H9 (cell line): ENCODE measurements at regions not wholly inside any gene's neighbourhood (a gene's known extent, or its start where the extent isn't known, plus 50 kb on each side); places are given as distances from the start of the nearest gene placed in this dataset.

ENCODE experiments used
- DNase-seq: peaks from one replicate; pipeline ENCODE4 v3.0.0-alpha.2; 2017
- H2AFZ ChIP-seq: one replicate; pipeline ENCODE4 v1.6.1; 2013; ENCODE audit warnings: mild to moderate bottlenecking, low read length, control low read depth, moderate library complexity
- H2AK5ac ChIP-seq: 2 replicates; pipeline ENCODE4 v1.6.1; 2013; ENCODE audit warnings: low read length, control low read depth, mixed read lengths; ENCODE audit not compliant: insufficient read length
- H2BK120ac ChIP-seq: one replicate; pipeline ENCODE4 v1.6.1; 2013; ENCODE audit warnings: low read depth, mild to moderate bottlenecking, low read length, control low read depth, inconsistent platforms; ENCODE audit not compliant: poor library complexity, severe bottlenecking
- H2BK12ac ChIP-seq: 2 replicates; pipeline ENCODE4 v1.6.1; 2013; ENCODE audit warnings: low read length, control low read depth, mixed read lengths, low read depth; ENCODE audit not compliant: insufficient read length
- H2BK15ac ChIP-seq: 2 replicates; pipeline ENCODE4 v1.6.1; 2013; ENCODE audit warnings: low read depth, low read length, control low read depth
- H2BK20ac ChIP-seq: one replicate; pipeline ENCODE4 v1.6.1; 2013; ENCODE audit warnings: low read depth, mild to moderate bottlenecking, low read length, control low read depth, inconsistent platforms; ENCODE audit not compliant: poor library complexity, severe bottlenecking
- H2BK5ac ChIP-seq: 2 replicates; pipeline ENCODE4 v1.6.1; 2013; ENCODE audit warnings: low read length, control low read depth, mixed read lengths; ENCODE audit not compliant: insufficient read length
- H3K14ac ChIP-seq: 2 replicates; pipeline ENCODE4 v1.6.1; 2013; ENCODE audit warnings: low read length, control low read depth; ENCODE audit not compliant: insufficient read depth
- H3K18ac ChIP-seq: 2 replicates; pipeline ENCODE4 v1.6.1; 2013; ENCODE audit warnings: low read depth, mild to moderate bottlenecking, mixed read lengths, low read length, control low read depth; ENCODE audit not compliant: insufficient read length
- H3K23ac ChIP-seq: 2 replicates; pipeline ENCODE4 v1.6.1; 2013; ENCODE audit warnings: low read length, control low read depth, mixed read lengths, low read depth; ENCODE audit not compliant: insufficient read length
- H3K23me2 ChIP-seq: 2 replicates; pipeline ENCODE4 v1.6.1; 2013; ENCODE audit warnings: low read depth, mild to moderate bottlenecking, mixed read lengths, low read length, control low read depth; ENCODE audit not compliant: insufficient read length, poor library complexity, severe bottlenecking
- H3K27ac ChIP-seq: 2 replicates; pipeline ENCODE4 v1.5.1; 2013; ENCODE audit warnings: low read length, control low read depth, mixed read lengths, low read depth; ENCODE audit not compliant: insufficient read length
- H3K27me3 ChIP-seq: 2 replicates; pipeline ENCODE4 v1.6.1; 2013; ENCODE audit warnings: low read length, control low read depth, inconsistent platforms; ENCODE audit not compliant: insufficient read depth
- H3K4ac ChIP-seq: 2 replicates; pipeline ENCODE4 v1.6.1; 2013; ENCODE audit warnings: low read depth, mild to moderate bottlenecking, control low read depth, inconsistent platforms, low read length, moderate library complexity
- H3K4me1 ChIP-seq: 2 replicates; pipeline ENCODE4 v1.6.1; 2013; ENCODE audit warnings: low read length, control low read depth, inconsistent platforms; ENCODE audit not compliant: insufficient read depth
- H3K4me2 ChIP-seq: 2 replicates; pipeline ENCODE4 v1.6.1; 2013; ENCODE audit warnings: low read length, control low read depth, mixed read lengths; ENCODE audit not compliant: insufficient read length, insufficient read depth
- H3K56ac ChIP-seq: 2 replicates; pipeline ENCODE4 v1.6.1; 2013; ENCODE audit warnings: low read depth, mild to moderate bottlenecking, mixed read lengths, low read length, control low read depth; ENCODE audit not compliant: insufficient read length
- H3K79me1 ChIP-seq: 2 replicates; pipeline ENCODE4 v1.6.1; 2013; ENCODE audit warnings: low read depth, mild to moderate bottlenecking, moderate library complexity, low read length, control low read depth, inconsistent platforms; ENCODE audit not compliant: insufficient read depth, poor library complexity, severe bottlenecking
- H3K79me2 ChIP-seq: 2 replicates; pipeline ENCODE4 v1.6.1; 2013; ENCODE audit warnings: low read length, control low read depth, inconsistent platforms; ENCODE audit not compliant: insufficient read depth
- H3K9ac ChIP-seq: 2 replicates; pipeline ENCODE4 v1.6.1; 2013; ENCODE audit warnings: low read length, control low read depth, mixed read lengths; ENCODE audit not compliant: insufficient read length; ENCODE audit errors: extremely low read depth
- H3K9me3 ChIP-seq: one replicate; pipeline ENCODE4 v1.6.1; 2013; ENCODE audit warnings: low read depth, low read length, inconsistent platforms; ENCODE audit not compliant: control insufficient read depth
- H3T11ph ChIP-seq: one replicate; pipeline ENCODE4 v1.6.1; 2013; ENCODE audit warnings: mild to moderate bottlenecking, low read length, control low read depth, inconsistent platforms
- H4K20me1 ChIP-seq: one replicate; pipeline ENCODE4 v1.6.1; 2013; ENCODE audit not compliant: control insufficient read depth, insufficient read length, insufficient read depth
- H4K5ac ChIP-seq: 2 replicates; pipeline ENCODE4 v1.6.1; 2013; ENCODE audit warnings: low read depth, mild to moderate bottlenecking, mixed read lengths, low read length, control low read depth; ENCODE audit not compliant: insufficient read length
- H4K8ac ChIP-seq: replicated peaks from 2 replicates; pipeline ENCODE4 v1.6.1; 2013; ENCODE audit warnings: low read length, control low read depth, mixed read lengths, low read depth; ENCODE audit not compliant: insufficient read length
- H4K91ac ChIP-seq: 2 replicates; pipeline ENCODE4 v1.6.1; 2013; ENCODE audit warnings: low read depth, mild to moderate bottlenecking, moderate library complexity, mixed read lengths, low read length, control low read depth; ENCODE audit not compliant: insufficient read length
- H3K27ac Mint-ChIP-seq, 3 experiments: 2 replicates in 2 of 3; 3 replicates in 1 of 3; pipeline ENCODE4 v1.8.0; 2020 to 2021; ENCODE audit warnings: mixed read lengths in 3 of 3, mild to moderate bottlenecking in 1 of 3, moderate library complexity in 1 of 3
- H3K27me3 Mint-ChIP-seq: 2 replicates; pipeline ENCODE4 v1.8.0; 2021; ENCODE audit warnings: low read depth, mild to moderate bottlenecking, moderate library complexity, mixed read lengths
- H3K36me3 Mint-ChIP-seq, 3 experiments: 2 replicates in 2 of 3; 3 replicates in 1 of 3; pipeline ENCODE4 v1.8.0; 2020 to 2021; ENCODE audit warnings: low read depth in 3 of 3, mixed read lengths in 3 of 3; ENCODE audit not compliant: insufficient read depth in 1 of 3
- H3K4me1 Mint-ChIP-seq, 2 experiments: 2 replicates each; pipeline ENCODE4 v1.8.0; 2020; ENCODE audit warnings: mixed read lengths in 2 of 2
- H3K4me3 Mint-ChIP-seq, 2 experiments: 2 replicates in 1 of 2; 3 replicates in 1 of 2; pipeline ENCODE4 v1.8.0; 2020 to 2021; ENCODE audit warnings: mild to moderate bottlenecking in 2 of 2, mixed read lengths in 2 of 2, moderate library complexity in 1 of 2
- H3K9me3 Mint-ChIP-seq, 2 experiments: 2 replicates in 1 of 2; 3 replicates in 1 of 2; pipeline ENCODE4 v1.8.0; 2020; ENCODE audit warnings: mild to moderate bottlenecking in 2 of 2, mixed read lengths in 2 of 2, moderate library complexity in 1 of 2
- CTCF ChIP-seq: fragments of 200-600 bp; sonication (generic); conservative IDR thresholded peaks from 3 replicates; pipeline ENCODE4 v1.8.0; 2021; ENCODE audit warnings: antibody characterized with exemption, mild to moderate bottlenecking
- WGBS: extraction: QIAGEN DNeasy Blood & Tissue Kit; methylation state at CpG from one replicate; pipeline ENCODE4 v1.1.7; 2013; ENCODE audit warnings: missing lambda C conversion rate, low lambda C conversion rate, mixed read lengths; ENCODE audit not compliant: insufficient read length; ENCODE audit errors: extremely low coverage; 5-methylcytosine and 5-hydroxymethylcytosine counted together

GRCh38 chr21:19463966-19464365 lies 1060.4 kb upstream of the TMPRSS15 start:
- H3K27me3 Mint-ChIP-seq = no peaks in the 10 kb centered on the region
- H3K27me3 ChIP-seq = no peaks in the 10 kb centered on the region
- DNase-seq = no peak
- no peak overlapping the region for H2BK20ac ChIP-seq
- no peak overlapping the region for H3K18ac ChIP-seq
- no peak overlapping the region for H3K14ac ChIP-seq
- H4K20me1 ChIP-seq = no peaks in the 10 kb centered on the region
- H3K23ac ChIP-seq = no peak overlapping the region
- no peak overlapping the region; a peak in 1 of 7 replicates for H3K27ac Mint-ChIP-seq
- H3K23me2 ChIP-seq = no peaks in the 10 kb centered on the region
- TF ChIP-seq CTCF = no peak
- no peaks in the 10 kb centered on the region for H3K79me1 ChIP-seq
- H3K4me3 Mint-ChIP-seq = no peak overlapping the region
- H2BK120ac ChIP-seq = no peak overlapping the region
- H3K4ac ChIP-seq = no peak overlapping the region
- no peaks in the 10 kb centered on the region for H3K79me2 ChIP-seq
- no peaks in the 10 kb centered on the region for H3K9me3 ChIP-seq
- H4K91ac ChIP-seq = no peak overlapping the region
- no peak overlapping the region for H2AFZ ChIP-seq
- H2BK12ac ChIP-seq = no peak overlapping the region
- peaks cover 7 to 8% of the 10 kb centered on the region in 2 experiments; a peak in 4 of 5 replicates for H3K9me3 Mint-ChIP-seq
- H2BK15ac ChIP-seq = no peak overlapping the region
- no peak overlapping the region for H3T11ph ChIP-seq
- no CpG with 5 or more reads among the region's 1 CpG for WGBS
- no peak overlapping the region for H3K56ac ChIP-seq
- H4K5ac ChIP-seq = no peak overlapping the region
- no peak overlapping the region for H3K27ac ChIP-seq
- H2AK5ac ChIP-seq = no peak overlapping the region
- H3K4me1 Mint-ChIP-seq = no peaks in the 10 kb centered on the region
- H3K4me2 ChIP-seq = no peak overlapping the region
- peaks cover 0 to 8% (median 3%) of the 10 kb centered on the region in 3 experiments; a peak in 4 of 7 replicates for H3K36me3 Mint-ChIP-seq
- H4K8ac ChIP-seq = no peak overlapping the region
- no peak overlapping the region for H2BK5ac ChIP-seq
- no peaks in the 10 kb centered on the region for H3K4me1 ChIP-seq
- no peak overlapping the region for H3K9ac ChIP-seq
